ENCODE measurements at regions not wholly inside any gene's neighbourhood (a gene's known extent, or its start where the extent isn't known, plus 50 kb on each side); places are given as distances from the start of the nearest gene placed in this dataset.

DNA sequence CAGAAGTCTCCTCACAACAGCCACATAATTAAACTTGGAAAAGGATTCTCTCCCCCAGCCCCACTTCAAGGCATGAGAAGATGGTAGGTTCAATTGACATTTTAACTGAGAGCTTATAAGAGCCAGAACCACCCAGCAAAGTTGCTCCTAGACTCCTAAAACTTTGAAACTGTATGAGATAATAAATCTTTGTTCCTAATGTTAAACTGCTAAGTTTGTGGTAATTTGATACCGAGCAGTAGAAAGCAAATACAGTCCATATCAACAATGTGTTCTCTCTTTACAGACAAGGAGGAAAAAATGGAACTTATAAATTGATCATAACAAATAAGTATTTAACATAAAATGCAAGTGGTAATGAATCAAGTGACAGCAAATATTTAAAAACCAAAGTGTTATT is 831.8 kb downstream of the MAFB start:
- Mint-ChIP-seq H3K27me3 (peaks cover 0 to 11% (median 7%) of the 10 kb centered on the region in 5 donors), H3K4me1 (no peaks in the 10 kb centered on the region), H3K36me3 (no peaks in the 10 kb centered on the region), H3K9me3 (peaks cover 0 to 11% (median 3%) of the 10 kb centered on the region in 11 donors), H3K4me3 (no peak overlapping the region), H3K27ac (no peak overlapping the region)
- intact Hi-C loops (cut with micrococcal nuclease): no loop called here
- H3K4me1 ChIP-seq (ENCODE audit: control insufficient read depth in 2 of 2, insufficient read depth in 2 of 2, low read length in 2 of 2): no peaks in the 10 kb centered on the region
- DNase-seq (no peak), ATAC-seq (no peak)
- ChIA-PET POLR2A (no interaction called here), CTCF (no interaction called here)
- no peaks in the 10 kb centered on the region for H3K9me3 ChIP-seq (ENCODE audit: control insufficient read depth in 2 of 3, low read length in 3 of 3)
- no peaks in the 10 kb centered on the region for H3K27me3 ChIP-seq (ENCODE audit: control insufficient read depth in 2 of 2, insufficient read depth in 2 of 2, low read length in 2 of 2)
- no peak overlapping the region for H3K27ac ChIP-seq (ENCODE audit: low read depth, low read length)
- H3K4me3 ChIP-seq (ENCODE audit: low read length): no peak overlapping the region
- no peaks in the 10 kb centered on the region for H3K36me3 ChIP-seq (ENCODE audit: control insufficient read depth in 2 of 3, insufficient read depth in 3 of 3, low read length in 3 of 3)

DNA sequence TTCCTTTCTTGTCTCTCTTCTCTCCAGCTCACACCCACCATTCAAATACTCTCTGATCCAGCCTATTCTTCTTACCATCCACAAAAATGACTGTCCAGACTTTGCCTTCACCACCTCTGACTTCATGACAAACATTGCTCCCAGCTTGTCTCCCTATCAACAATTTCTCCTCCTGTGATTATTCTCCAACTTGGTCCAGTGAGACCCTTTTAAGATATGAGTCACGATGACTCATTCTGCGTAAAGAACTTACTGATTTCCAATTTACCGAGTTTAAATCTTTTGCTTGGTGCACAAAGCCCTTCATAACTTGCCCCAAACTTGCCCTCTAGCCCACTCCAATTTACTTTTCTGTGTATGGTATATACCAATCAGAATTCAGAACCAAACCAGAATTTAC is 833.2 kb downstream of the MAFB start:
- intact Hi-C loops (cut with micrococcal nuclease): no loop called here
- peaks cover 0 to 11% (median 3%) of the 10 kb centered on the region in 11 donors for H3K9me3 Mint-ChIP-seq
- no peaks in the 10 kb centered on the region for H3K4me1 ChIP-seq (ENCODE audit: control insufficient read depth in 2 of 2, insufficient read depth in 2 of 2, low read length in 2 of 2)
- ATAC-seq: no peak
- ChIA-PET CTCF (no interaction called here), POLR2A (no interaction called here)
- no peaks in the 10 kb centered on the region for H3K9me3 ChIP-seq (ENCODE audit: control insufficient read depth in 2 of 3, low read length in 3 of 3)
- no peak overlapping the region for H3K27ac Mint-ChIP-seq
- no peaks in the 10 kb centered on the region for H3K36me3 Mint-ChIP-seq
- DNase-seq: no peak
- H3K27me3 ChIP-seq (ENCODE audit: control insufficient read depth in 2 of 2, insufficient read depth in 2 of 2, low read length in 2 of 2): no peaks in the 10 kb centered on the region
- no peak overlapping the region for H3K4me3 ChIP-seq (ENCODE audit: low read length)
- H3K4me3 Mint-ChIP-seq: no peak overlapping the region
- no peaks in the 10 kb centered on the region for H3K36me3 ChIP-seq (ENCODE audit: control insufficient read depth in 2 of 3, insufficient read depth in 3 of 3, low read length in 3 of 3)
- H3K27ac ChIP-seq (ENCODE audit: low read depth, low read length): no peak overlapping the region
- H3K27me3 Mint-ChIP-seq: peaks cover 0 to 11% (median 7%) of the 10 kb centered on the region in 5 donors
- no peaks in the 10 kb centered on the region for H3K4me1 Mint-ChIP-seq

DNA sequence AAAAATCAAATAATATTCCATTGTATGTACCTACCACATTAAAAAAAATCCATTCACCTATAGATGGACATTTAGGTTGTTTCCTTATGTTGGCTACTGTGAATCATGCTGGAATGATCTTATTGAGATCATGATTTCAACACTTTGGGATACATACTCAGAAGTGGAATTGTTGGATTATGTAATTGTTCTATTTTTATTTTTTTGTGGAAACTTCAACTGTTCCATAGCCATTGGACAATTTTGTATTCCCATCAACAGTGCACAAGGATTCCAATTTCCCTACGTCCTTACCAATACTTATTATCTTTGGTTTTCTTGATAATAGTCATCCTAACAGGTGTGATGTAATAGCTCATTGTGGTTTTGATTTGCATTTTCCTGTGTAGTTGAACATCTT is 834.0 kb downstream of the MAFB start:
- CTCF ChIA-PET: no interaction called here
- no peak for DNase-seq
- Histone ChIP-seq H3K36me3 (ENCODE audit: control insufficient read depth in 2 of 3, insufficient read depth in 3 of 3, low read length in 3 of 3) (no peaks in the 10 kb centered on the region), H3K4me3 (ENCODE audit: low read length) (no peak overlapping the region), H3K27ac (ENCODE audit: low read depth, low read length) (no peak overlapping the region), H3K27me3 (ENCODE audit: control insufficient read depth in 2 of 2, insufficient read depth in 2 of 2, low read length in 2 of 2) (no peaks in the 10 kb centered on the region), H3K9me3 (ENCODE audit: control insufficient read depth in 2 of 3, low read length in 3 of 3) (no peaks in the 10 kb centered on the region), H3K4me1 (ENCODE audit: control insufficient read depth in 2 of 2, insufficient read depth in 2 of 2, low read length in 2 of 2) (no peaks in the 10 kb centered on the region)
- H3K36me3 Mint-ChIP-seq: no peaks in the 10 kb centered on the region
- H3K4me3 Mint-ChIP-seq: no peak overlapping the region
- POLR2A ChIA-PET: no interaction called here
- H3K27ac Mint-ChIP-seq: no peak overlapping the region
- intact Hi-C loops (cut with micrococcal nuclease): no loop called here
- H3K27me3 Mint-ChIP-seq: peaks cover 0 to 11% (median 6%) of the 10 kb centered on the region in 5 donors
- ATAC-seq: no peak
- peaks cover 0 to 11% (median 3%) of the 10 kb centered on the region in 11 donors for H3K9me3 Mint-ChIP-seq
- no peaks in the 10 kb centered on the region for H3K4me1 Mint-ChIP-seq

DNA sequence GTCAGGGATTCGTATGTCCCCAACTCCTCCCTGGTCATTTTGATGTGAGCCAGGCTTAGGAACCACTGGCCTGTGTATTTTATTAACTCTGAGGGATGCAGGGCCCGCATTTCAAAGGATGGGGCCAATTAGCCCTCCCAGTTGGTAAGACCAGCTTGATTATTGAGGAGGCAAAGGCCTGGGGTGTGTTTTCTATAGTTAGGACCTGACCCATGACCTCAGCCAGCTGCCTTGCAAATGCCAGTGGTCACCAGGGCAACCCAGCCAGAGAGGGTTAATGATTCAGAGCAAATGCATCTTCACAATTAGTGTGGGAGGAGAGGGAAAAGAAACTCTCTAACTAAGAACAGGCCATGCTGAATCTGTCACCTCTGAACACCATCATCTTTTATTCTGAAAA is 835.4 kb downstream of the MAFB start:
- Histone ChIP-seq H3K27ac (ENCODE audit: low read depth, low read length) (no peak overlapping the region), H3K9me3 (ENCODE audit: control insufficient read depth in 2 of 3, low read length in 3 of 3) (no peaks in the 10 kb centered on the region), H3K27me3 (ENCODE audit: control insufficient read depth in 2 of 2, insufficient read depth in 2 of 2, low read length in 2 of 2) (no peaks in the 10 kb centered on the region), H3K4me1 (ENCODE audit: control insufficient read depth in 2 of 2, insufficient read depth in 2 of 2, low read length in 2 of 2) (no peaks in the 10 kb centered on the region), H3K4me3 (ENCODE audit: low read length) (no peak overlapping the region), H3K36me3 (ENCODE audit: control insufficient read depth in 2 of 3, insufficient read depth in 3 of 3, low read length in 3 of 3) (no peaks in the 10 kb centered on the region)
- intact Hi-C loops (cut with micrococcal nuclease): no loop called here
- peaks cover 0 to 11% (median 3%) of the 10 kb centered on the region in 11 donors for H3K9me3 Mint-ChIP-seq
- POLR2A ChIA-PET: no interaction called here
- H3K27ac Mint-ChIP-seq: no peak overlapping the region
- DNase-seq: no peak
- peaks cover 0 to 10% (median 6%) of the 10 kb centered on the region in 5 donors for H3K27me3 Mint-ChIP-seq
- no peak for ATAC-seq
- no peaks in the 10 kb centered on the region for H3K36me3 Mint-ChIP-seq
- CTCF ChIA-PET: no interaction called here
- H3K4me1 Mint-ChIP-seq: no peaks in the 10 kb centered on the region
- H3K4me3 Mint-ChIP-seq: no peak overlapping the region

DNA sequence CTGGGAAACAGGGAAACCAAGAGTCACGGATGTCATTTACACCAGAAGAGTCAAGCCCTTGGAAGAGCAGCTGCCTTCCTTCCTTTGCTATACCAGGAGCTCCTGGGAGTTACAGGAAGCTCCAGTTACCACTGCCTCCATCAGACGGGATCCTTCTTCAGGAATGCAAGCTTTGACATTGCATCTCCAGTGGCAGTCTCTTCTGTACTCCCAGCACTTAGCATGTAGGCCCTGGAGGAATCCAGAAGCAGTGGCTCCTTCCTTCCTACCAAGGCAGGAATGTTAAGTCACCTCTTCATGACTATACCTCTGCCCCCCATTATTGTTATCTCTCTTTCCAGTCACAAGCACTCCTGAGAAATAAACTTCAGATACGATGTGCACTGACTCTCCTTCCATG is 836.0 kb downstream of the MAFB start:
- Mint-ChIP-seq H3K27ac (no peak overlapping the region), H3K4me1 (no peaks in the 10 kb centered on the region), H3K9me3 (peaks cover 0 to 11% (median 0%) of the 10 kb centered on the region in 11 donors), H3K4me3 (no peak overlapping the region), H3K36me3 (no peaks in the 10 kb centered on the region), H3K27me3 (peaks cover 0 to 7% (median 6%) of the 10 kb centered on the region in 5 donors)
- ChIA-PET CTCF (no interaction called here), POLR2A (no interaction called here)
- no peaks in the 10 kb centered on the region for H3K36me3 ChIP-seq (ENCODE audit: control insufficient read depth in 2 of 3, insufficient read depth in 3 of 3, low read length in 3 of 3)
- intact Hi-C loops (cut with micrococcal nuclease): no loop called here
- H3K27ac ChIP-seq (ENCODE audit: low read depth, low read length): no peak overlapping the region
- H3K4me1 ChIP-seq (ENCODE audit: control insufficient read depth in 2 of 2, insufficient read depth in 2 of 2, low read length in 2 of 2): no peaks in the 10 kb centered on the region
- ATAC-seq (no peak), DNase-seq (no peak)
- no peak overlapping the region for H3K4me3 ChIP-seq (ENCODE audit: low read length)
- no peaks in the 10 kb centered on the region for H3K27me3 ChIP-seq (ENCODE audit: control insufficient read depth in 2 of 2, insufficient read depth in 2 of 2, low read length in 2 of 2)
- no peaks in the 10 kb centered on the region for H3K9me3 ChIP-seq (ENCODE audit: control insufficient read depth in 2 of 3, low read length in 3 of 3)

DNA sequence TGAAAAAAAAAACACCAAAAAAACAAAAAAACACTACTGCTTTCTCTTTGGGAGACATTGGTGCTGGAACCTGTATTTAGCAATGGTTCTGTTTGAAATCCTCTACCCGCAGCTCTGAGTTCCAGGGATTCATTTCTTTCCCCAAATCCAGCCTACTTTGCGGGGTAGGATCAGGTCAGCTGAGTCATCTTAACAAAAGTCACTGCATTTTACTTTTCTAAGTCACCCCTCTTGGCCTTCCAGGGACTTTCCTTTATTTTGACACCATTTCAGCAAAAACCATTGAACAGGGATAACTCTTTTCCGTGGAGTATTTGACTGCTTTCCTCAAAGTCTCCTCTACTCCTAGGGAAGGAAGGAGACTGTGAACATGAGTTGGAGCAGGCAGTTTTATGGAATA is 837.6 kb downstream of the MAFB start:
- intact Hi-C loops (cut with micrococcal nuclease): no loop called here
- H3K4me3 Mint-ChIP-seq: no peak overlapping the region
- no peaks in the 10 kb centered on the region for H3K4me1 Mint-ChIP-seq
- H3K27ac ChIP-seq (ENCODE audit: low read depth, low read length): no peak overlapping the region
- no peak overlapping the region for H3K27ac Mint-ChIP-seq
- ATAC-seq (no peak), DNase-seq (no peak)
- no peaks in the 10 kb centered on the region for H3K36me3 Mint-ChIP-seq
- peaks cover 0 to 7% (median 3%) of the 10 kb centered on the region in 5 donors for H3K27me3 Mint-ChIP-seq
- no peak overlapping the region for H3K4me3 ChIP-seq (ENCODE audit: low read length)
- H3K4me1 ChIP-seq (ENCODE audit: control insufficient read depth in 2 of 2, insufficient read depth in 2 of 2, low read length in 2 of 2): no peaks in the 10 kb centered on the region
- CTCF ChIA-PET: no interaction called here
- H3K36me3 ChIP-seq (ENCODE audit: control insufficient read depth in 2 of 3, insufficient read depth in 3 of 3, low read length in 3 of 3): no peaks in the 10 kb centered on the region
- POLR2A ChIA-PET: no interaction called here
- no peaks in the 10 kb centered on the region for H3K9me3 ChIP-seq (ENCODE audit: control insufficient read depth in 2 of 3, low read length in 3 of 3)
- no peaks in the 10 kb centered on the region for H3K27me3 ChIP-seq (ENCODE audit: control insufficient read depth in 2 of 2, insufficient read depth in 2 of 2, low read length in 2 of 2)
- peaks cover 0 to 11% (median 0%) of the 10 kb centered on the region in 11 donors for H3K9me3 Mint-ChIP-seq

DNA sequence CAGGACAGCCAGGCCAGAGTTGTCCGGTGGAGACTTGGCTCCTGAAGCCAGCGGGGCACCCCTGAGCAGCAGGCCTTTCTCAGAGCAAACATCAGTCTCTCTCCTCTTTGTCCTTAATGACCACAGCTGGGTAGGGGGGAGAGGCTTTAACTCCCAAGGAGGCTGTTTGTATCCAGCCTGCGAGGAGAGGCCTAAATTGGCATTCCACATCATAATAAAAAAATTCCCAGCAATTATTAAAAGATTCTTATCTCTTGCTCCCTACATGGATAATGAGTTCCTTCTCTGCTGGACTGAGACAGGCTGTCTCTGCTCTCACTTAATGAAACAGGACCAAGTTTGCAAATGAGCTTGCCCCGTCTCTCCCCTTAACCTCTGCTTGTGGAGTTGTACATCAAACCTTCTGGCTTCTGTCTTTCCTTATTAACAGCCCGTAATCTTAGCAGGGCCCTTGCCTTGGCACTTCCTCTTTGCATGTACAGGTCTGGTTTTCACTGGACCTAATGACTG is 838.2 kb downstream of the MAFB start:
- intact Hi-C loops (cut with micrococcal nuclease): no loop called here
- no peak for ATAC-seq
- H3K36me3 Mint-ChIP-seq: no peaks in the 10 kb centered on the region

More for the DNA sequence above, 838.2 kb downstream of the MAFB start:
- Mint-ChIP-seq H3K27ac (no peak overlapping the region), H3K4me3 (no peak overlapping the region), H3K9me3 (peaks cover 0 to 7% (median 0%) of the 10 kb centered on the region in 11 donors), H3K4me1 (no peaks in the 10 kb centered on the region), H3K27me3 (peaks cover 0 to 6% (median 3%) of the 10 kb centered on the region in 5 donors)
- POLR2A ChIA-PET: no interaction called here
- CTCF ChIA-PET: no interaction called here
- Histone ChIP-seq H3K9me3 (ENCODE audit: control insufficient read depth in 2 of 3, low read length in 3 of 3) (no peaks in the 10 kb centered on the region), H3K27ac (ENCODE audit: low read depth, low read length) (no peak overlapping the region), H3K36me3 (ENCODE audit: control insufficient read depth in 2 of 3, insufficient read depth in 3 of 3, low read length in 3 of 3) (no peaks in the 10 kb centered on the region), H3K4me3 (ENCODE audit: low read length) (no peak overlapping the region), H3K27me3 (ENCODE audit: control insufficient read depth in 2 of 2, insufficient read depth in 2 of 2, low read length in 2 of 2) (no peaks in the 10 kb centered on the region), H3K4me1 (ENCODE audit: control insufficient read depth in 2 of 2, insufficient read depth in 2 of 2, low read length in 2 of 2) (no peaks in the 10 kb centered on the region)
- no peak for DNase-seq

Data from naive thymus-derived CD4-positive, alpha-beta T cell (primary cell).